WTC11 (cell line): ENCODE measurements at regions not wholly inside any gene's neighbourhood (a gene's known extent, or its start where the extent isn't known, plus 50 kb on each side); places are given as distances from the start of the nearest gene placed in this dataset.

Experiments
- ATAC-seq: fragments of 200-7000 bp; cut with Tn5 transposase; 2 replicates; pipeline ENCODE4 v1.10.0; 2021; ENCODE audit warnings: mild to moderate bottlenecking, moderate library complexity
- CTCF ChIA-PET: fragments of 300-600 bp; sonication (Branson Sonifier 250); formaldehyde crosslinking; loops from one replicate; lab custom pipeline; 2021; ENCODE audit warnings: antibody characterized with exemption; lab: Charles Lee
- POLR2A ChIA-PET: fragments of 350-600 bp; sonication (Branson Sonifier 250); formaldehyde crosslinking; loops from one replicate; lab custom pipeline; 2021; ENCODE audit warnings: antibody characterized with exemption; lab: Charles Lee
- DNase-seq: peaks from one replicate; pipeline ENCODE4 v3.0.0; 2021; ENCODE audit warnings: low spot score
- H3K27ac Mint-ChIP-seq: 2 replicates; pipeline ENCODE4 v1.8.0; 2021; ENCODE audit warnings: mixed read lengths
- H3K27me3 Mint-ChIP-seq: 2 replicates; pipeline ENCODE4 v1.8.0; 2021; ENCODE audit warnings: low read depth, mild to moderate bottlenecking, moderate library complexity, mixed read lengths
- H3K36me3 Mint-ChIP-seq: 2 replicates; pipeline ENCODE4 v1.8.0; 2021; ENCODE audit warnings: mixed read lengths
- H3K4me1 Mint-ChIP-seq: 2 replicates; pipeline ENCODE4 v1.8.0; 2022; ENCODE audit warnings: mixed read lengths
- H3K4me3 Mint-ChIP-seq: 2 replicates; pipeline ENCODE4 v1.8.0; 2021; ENCODE audit warnings: mild to moderate bottlenecking, moderate library complexity, mixed read lengths
- H3K9me3 Mint-ChIP-seq: 2 replicates; pipeline ENCODE4 v1.8.0; 2021; ENCODE audit warnings: mixed read lengths
- ATF1 ChIP-seq: sonication (generic); formaldehyde crosslinking; IDR thresholded peaks from 2 replicates; pipeline ENCODE4 v1.8.1; 2023; ENCODE audit warnings: mild to moderate bottlenecking, moderate library complexity, missing genetic modification reagents
- CBFB ChIP-seq: sonication (generic); formaldehyde crosslinking; IDR thresholded peaks from 2 replicates; pipeline ENCODE4 v1.8.1; 2022; ENCODE audit warnings: mild to moderate bottlenecking, low read depth, missing genetic modification reagents
- ELF4 ChIP-seq: sonication (generic); formaldehyde crosslinking; IDR thresholded peaks from 2 replicates; pipeline ENCODE4 v1.8.1; 2022; ENCODE audit warnings: low read depth, mild to moderate bottlenecking, moderate library complexity, missing genetic modification reagents
- FOXJ3 ChIP-seq: sonication (generic); formaldehyde crosslinking; IDR thresholded peaks from 2 replicates; pipeline ENCODE4 v1.9.0; 2021; ENCODE audit warnings: missing genetic modification reagents, mild to moderate bottlenecking, borderline replicate concordance
- FOXK1 ChIP-seq: sonication (generic); formaldehyde crosslinking; IDR thresholded peaks from 2 replicates; pipeline ENCODE4 v1.8.0; 2022; ENCODE audit warnings: mild to moderate bottlenecking, moderate library complexity, missing genetic modification reagents
- GRHL2 ChIP-seq: fragments of 250-450 bp; sonication (Bioruptor Pico); IDR thresholded peaks from 2 replicates; pipeline ENCODE4 v1.8.0; 2022; ENCODE audit warnings: mild to moderate bottlenecking, moderate library complexity; ENCODE audit not compliant: insufficient replicate concordance, severe bottlenecking
- PRRX2 ChIP-seq: fragments of 250-450 bp; sonication (Bioruptor Pico); IDR thresholded peaks from 2 replicates; pipeline ENCODE4 v1.8.0; 2021; ENCODE audit warnings: mild to moderate bottlenecking
- SMAD4 ChIP-seq: sonication (generic); formaldehyde crosslinking; IDR thresholded peaks from 2 replicates; pipeline ENCODE4 v1.8.0; 2022; ENCODE audit warnings: mild to moderate bottlenecking, missing genetic modification reagents
- SOX15 ChIP-seq: fragments of 250-450 bp; sonication (Bioruptor Pico); IDR thresholded peaks from 2 replicates; pipeline ENCODE4 v1.9.0; 2021; ENCODE audit warnings: mild to moderate bottlenecking
- ZBTB21 ChIP-seq: sonication (generic); formaldehyde crosslinking; IDR thresholded peaks from 2 replicates; pipeline ENCODE4 v1.8.1; 2023; ENCODE audit warnings: mild to moderate bottlenecking, missing genetic modification reagents, borderline replicate concordance
- ZNF138 ChIP-seq: sonication (generic); formaldehyde crosslinking; conservative IDR thresholded peaks from 2 replicates; pipeline ENCODE4 v1.8.1; 2022; ENCODE audit warnings: mild to moderate bottlenecking, moderate library complexity, missing genetic modification reagents
- ZNF263 ChIP-seq: sonication (generic); formaldehyde crosslinking; IDR thresholded peaks from 2 replicates; pipeline ENCODE4 v1.8.1; 2022; ENCODE audit warnings: low read depth, mild to moderate bottlenecking, moderate library complexity, missing genetic modification reagents
- ZNF317 ChIP-seq: sonication (generic); formaldehyde crosslinking; IDR thresholded peaks from 2 replicates; pipeline ENCODE4 v1.8.1; 2023; ENCODE audit warnings: low read depth, mild to moderate bottlenecking, moderate library complexity, missing genetic modification reagents, borderline replicate concordance
- TF ChIP-seq, protein P1 (sequence below): sonication (generic); formaldehyde crosslinking; IDR thresholded peaks from 2 replicates; pipeline ENCODE4 v1.8.1; 2022; ENCODE audit warnings: low read depth, missing genetic modification reagents, borderline replicate concordance
- TF ChIP-seq, protein P2 (sequence below): sonication (generic); formaldehyde crosslinking; IDR thresholded peaks from 2 replicates; pipeline ENCODE4 v1.8.1; 2023; ENCODE audit warnings: mild to moderate bottlenecking, missing genetic modification reagents
- TF ChIP-seq, protein P3 (sequence below): sonication (generic); formaldehyde crosslinking; IDR thresholded peaks from 2 replicates; pipeline ENCODE4 v1.8.1; 2023; ENCODE audit warnings: mild to moderate bottlenecking, missing genetic modification reagents
- TF ChIP-seq, protein P4 (sequence below): sonication (generic); formaldehyde crosslinking; conservative IDR thresholded peaks from 2 replicates; pipeline ENCODE4 v1.8.1; 2022; ENCODE audit warnings: mild to moderate bottlenecking, missing genetic modification reagents
- TF ChIP-seq, protein P5 (sequence below): sonication (generic); formaldehyde crosslinking; IDR thresholded peaks from 2 replicates; pipeline ENCODE4 v1.8.1; 2023; ENCODE audit warnings: mild to moderate bottlenecking, missing genetic modification reagents, borderline replicate concordance
- TF ChIP-seq, protein P6 (sequence below): sonication (generic); formaldehyde crosslinking; IDR thresholded peaks from 2 replicates; pipeline ENCODE4 v1.8.1; 2022; ENCODE audit warnings: mild to moderate bottlenecking, moderate library complexity, missing genetic modification reagents
- TF ChIP-seq, protein P7 (sequence below): fragments of 250-450 bp; sonication (Bioruptor Pico); IDR thresholded peaks from 2 replicates; pipeline ENCODE4 v1.9.0; 2021; ENCODE audit warnings: mild to moderate bottlenecking, borderline replicate concordance

DNA sequence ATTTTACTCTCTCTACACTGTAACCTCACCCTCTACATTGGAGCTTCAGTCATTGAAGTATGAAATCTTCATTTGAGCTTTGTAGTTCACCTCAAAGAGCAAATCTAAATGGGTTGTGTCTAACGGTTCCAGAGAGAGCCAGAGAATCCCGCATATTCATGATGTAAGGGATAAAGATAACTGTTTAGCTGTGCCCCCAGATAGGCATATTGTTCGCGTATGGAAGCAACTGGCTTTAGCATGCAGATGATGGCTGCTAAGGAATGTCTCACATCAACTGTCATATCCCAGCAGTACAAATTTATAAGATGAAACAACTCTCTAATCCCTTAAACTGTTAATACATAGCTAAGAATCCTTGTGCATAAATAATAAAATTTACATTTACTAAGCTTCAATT is 412.7 kb upstream of the ROBO2 start:
- Mint-ChIP-seq H3K36me3 (no peaks in the 10 kb centered on the region), H3K9me3 (peaks cover 8% of the 10 kb centered on the region), H3K4me1 (peaks cover 7% of the 10 kb centered on the region)
- TF ChIP-seq FOXK1 (CRISPR knock-in tag), result no peak
- no peak for TF ChIP-seq GRHL2 (CRISPR knock-in tag)
- TF ChIP-seq SMAD4 (CRISPR knock-in tag), result no peak
- TF ChIP-seq, protein P1, sequence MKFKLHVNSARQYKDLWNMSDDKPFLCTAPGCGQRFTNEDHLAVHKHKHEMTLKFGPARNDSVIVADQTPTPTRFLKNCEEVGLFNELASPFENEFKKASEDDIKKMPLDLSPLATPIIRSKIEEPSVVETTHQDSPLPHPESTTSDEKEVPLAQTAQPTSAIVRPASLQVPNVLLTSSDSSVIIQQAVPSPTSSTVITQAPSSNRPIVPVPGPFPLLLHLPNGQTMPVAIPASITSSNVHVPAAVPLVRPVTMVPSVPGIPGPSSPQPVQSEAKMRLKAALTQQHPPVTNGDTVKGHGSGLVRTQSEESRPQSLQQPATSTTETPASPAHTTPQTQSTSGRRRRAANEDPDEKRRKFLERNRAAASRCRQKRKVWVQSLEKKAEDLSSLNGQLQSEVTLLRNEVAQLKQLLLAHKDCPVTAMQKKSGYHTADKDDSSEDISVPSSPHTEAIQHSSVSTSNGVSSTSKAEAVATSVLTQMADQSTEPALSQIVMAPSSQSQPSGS (CRISPR knock-in tag), result no peak
- TF ChIP-seq, protein P2, sequence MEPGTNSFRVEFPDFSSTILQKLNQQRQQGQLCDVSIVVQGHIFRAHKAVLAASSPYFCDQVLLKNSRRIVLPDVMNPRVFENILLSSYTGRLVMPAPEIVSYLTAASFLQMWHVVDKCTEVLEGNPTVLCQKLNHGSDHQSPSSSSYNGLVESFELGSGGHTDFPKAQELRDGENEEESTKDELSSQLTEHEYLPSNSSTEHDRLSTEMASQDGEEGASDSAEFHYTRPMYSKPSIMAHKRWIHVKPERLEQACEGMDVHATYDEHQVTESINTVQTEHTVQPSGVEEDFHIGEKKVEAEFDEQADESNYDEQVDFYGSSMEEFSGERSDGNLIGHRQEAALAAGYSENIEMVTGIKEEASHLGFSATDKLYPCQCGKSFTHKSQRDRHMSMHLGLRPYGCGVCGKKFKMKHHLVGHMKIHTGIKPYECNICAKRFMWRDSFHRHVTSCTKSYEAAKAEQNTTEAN, result no peak
- no peak for TF ChIP-seq PRRX2
- TF ChIP-seq ZNF263 (CRISPR knock-in tag), result no peak
- TF ChIP-seq, protein P3, sequence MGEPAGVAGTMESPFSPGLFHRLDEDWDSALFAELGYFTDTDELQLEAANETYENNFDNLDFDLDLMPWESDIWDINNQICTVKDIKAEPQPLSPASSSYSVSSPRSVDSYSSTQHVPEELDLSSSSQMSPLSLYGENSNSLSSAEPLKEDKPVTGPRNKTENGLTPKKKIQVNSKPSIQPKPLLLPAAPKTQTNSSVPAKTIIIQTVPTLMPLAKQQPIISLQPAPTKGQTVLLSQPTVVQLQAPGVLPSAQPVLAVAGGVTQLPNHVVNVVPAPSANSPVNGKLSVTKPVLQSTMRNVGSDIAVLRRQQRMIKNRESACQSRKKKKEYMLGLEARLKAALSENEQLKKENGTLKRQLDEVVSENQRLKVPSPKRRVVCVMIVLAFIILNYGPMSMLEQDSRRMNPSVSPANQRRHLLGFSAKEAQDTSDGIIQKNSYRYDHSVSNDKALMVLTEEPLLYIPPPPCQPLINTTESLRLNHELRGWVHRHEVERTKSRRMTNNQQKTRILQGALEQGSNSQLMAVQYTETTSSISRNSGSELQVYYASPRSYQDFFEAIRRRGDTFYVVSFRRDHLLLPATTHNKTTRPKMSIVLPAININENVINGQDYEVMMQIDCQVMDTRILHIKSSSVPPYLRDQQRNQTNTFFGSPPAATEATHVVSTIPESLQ (CRISPR knock-in tag), result no peak
- TF ChIP-seq, protein P4, sequence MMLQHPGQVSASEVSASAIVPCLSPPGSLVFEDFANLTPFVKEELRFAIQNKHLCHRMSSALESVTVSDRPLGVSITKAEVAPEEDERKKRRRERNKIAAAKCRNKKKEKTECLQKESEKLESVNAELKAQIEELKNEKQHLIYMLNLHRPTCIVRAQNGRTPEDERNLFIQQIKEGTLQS, result no peak
- TF ChIP-seq ZNF138 (CRISPR knock-in tag), result no peak
- TF ChIP-seq SOX15 (CRISPR knock-in tag), result no peak
- TF ChIP-seq, protein P5, sequence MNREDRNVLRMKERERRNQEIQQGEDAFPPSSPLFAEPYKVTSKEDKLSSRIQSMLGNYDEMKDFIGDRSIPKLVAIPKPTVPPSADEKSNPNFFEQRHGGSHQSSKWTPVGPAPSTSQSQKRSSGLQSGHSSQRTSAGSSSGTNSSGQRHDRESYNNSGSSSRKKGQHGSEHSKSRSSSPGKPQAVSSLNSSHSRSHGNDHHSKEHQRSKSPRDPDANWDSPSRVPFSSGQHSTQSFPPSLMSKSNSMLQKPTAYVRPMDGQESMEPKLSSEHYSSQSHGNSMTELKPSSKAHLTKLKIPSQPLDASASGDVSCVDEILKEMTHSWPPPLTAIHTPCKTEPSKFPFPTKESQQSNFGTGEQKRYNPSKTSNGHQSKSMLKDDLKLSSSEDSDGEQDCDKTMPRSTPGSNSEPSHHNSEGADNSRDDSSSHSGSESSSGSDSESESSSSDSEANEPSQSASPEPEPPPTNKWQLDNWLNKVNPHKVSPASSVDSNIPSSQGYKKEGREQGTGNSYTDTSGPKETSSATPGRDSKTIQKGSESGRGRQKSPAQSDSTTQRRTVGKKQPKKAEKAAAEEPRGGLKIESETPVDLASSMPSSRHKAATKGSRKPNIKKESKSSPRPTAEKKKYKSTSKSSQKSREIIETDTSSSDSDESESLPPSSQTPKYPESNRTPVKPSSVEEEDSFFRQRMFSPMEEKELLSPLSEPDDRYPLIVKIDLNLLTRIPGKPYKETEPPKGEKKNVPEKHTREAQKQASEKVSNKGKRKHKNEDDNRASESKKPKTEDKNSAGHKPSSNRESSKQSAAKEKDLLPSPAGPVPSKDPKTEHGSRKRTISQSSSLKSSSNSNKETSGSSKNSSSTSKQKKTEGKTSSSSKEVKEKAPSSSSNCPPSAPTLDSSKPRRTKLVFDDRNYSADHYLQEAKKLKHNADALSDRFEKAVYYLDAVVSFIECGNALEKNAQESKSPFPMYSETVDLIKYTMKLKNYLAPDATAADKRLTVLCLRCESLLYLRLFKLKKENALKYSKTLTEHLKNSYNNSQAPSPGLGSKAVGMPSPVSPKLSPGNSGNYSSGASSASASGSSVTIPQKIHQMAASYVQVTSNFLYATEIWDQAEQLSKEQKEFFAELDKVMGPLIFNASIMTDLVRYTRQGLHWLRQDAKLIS, result no peak
- no peak for TF ChIP-seq ELF4 (CRISPR knock-in tag)
- TF ChIP-seq CBFB (CRISPR knock-in tag), result no peak
- TF ChIP-seq, protein P6, sequence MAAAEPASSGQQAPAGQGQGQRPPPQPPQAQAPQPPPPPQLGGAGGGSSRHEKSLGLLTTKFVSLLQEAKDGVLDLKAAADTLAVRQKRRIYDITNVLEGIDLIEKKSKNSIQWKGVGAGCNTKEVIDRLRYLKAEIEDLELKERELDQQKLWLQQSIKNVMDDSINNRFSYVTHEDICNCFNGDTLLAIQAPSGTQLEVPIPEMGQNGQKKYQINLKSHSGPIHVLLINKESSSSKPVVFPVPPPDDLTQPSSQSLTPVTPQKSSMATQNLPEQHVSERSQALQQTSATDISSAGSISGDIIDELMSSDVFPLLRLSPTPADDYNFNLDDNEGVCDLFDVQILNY (CRISPR knock-in tag), result no peak
- no peak for TF ChIP-seq ZBTB21 (CRISPR knock-in tag)
- TF ChIP-seq, protein P7, sequence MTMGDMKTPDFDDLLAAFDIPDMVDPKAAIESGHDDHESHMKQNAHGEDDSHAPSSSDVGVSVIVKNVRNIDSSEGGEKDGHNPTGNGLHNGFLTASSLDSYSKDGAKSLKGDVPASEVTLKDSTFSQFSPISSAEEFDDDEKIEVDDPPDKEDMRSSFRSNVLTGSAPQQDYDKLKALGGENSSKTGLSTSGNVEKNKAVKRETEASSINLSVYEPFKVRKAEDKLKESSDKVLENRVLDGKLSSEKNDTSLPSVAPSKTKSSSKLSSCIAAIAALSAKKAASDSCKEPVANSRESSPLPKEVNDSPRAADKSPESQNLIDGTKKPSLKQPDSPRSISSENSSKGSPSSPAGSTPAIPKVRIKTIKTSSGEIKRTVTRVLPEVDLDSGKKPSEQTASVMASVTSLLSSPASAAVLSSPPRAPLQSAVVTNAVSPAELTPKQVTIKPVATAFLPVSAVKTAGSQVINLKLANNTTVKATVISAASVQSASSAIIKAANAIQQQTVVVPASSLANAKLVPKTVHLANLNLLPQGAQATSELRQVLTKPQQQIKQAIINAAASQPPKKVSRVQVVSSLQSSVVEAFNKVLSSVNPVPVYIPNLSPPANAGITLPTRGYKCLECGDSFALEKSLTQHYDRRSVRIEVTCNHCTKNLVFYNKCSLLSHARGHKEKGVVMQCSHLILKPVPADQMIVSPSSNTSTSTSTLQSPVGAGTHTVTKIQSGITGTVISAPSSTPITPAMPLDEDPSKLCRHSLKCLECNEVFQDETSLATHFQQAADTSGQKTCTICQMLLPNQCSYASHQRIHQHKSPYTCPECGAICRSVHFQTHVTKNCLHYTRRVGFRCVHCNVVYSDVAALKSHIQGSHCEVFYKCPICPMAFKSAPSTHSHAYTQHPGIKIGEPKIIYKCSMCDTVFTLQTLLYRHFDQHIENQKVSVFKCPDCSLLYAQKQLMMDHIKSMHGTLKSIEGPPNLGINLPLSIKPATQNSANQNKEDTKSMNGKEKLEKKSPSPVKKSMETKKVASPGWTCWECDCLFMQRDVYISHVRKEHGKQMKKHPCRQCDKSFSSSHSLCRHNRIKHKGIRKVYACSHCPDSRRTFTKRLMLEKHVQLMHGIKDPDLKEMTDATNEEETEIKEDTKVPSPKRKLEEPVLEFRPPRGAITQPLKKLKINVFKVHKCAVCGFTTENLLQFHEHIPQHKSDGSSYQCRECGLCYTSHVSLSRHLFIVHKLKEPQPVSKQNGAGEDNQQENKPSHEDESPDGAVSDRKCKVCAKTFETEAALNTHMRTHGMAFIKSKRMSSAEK (CRISPR knock-in tag), result no peak
- TF ChIP-seq FOXJ3, result no peak
- TF ChIP-seq ZNF317, result no peak
- TF ChIP-seq ATF1, result no peak
- TF ChIP-seq, all 79 proteins: peak for 0
- DNase-seq (no peak), ATAC-seq (no peak)
- no peak overlapping the region for H3K27ac Mint-ChIP-seq
- H3K4me3 Mint-ChIP-seq, result no peak overlapping the region
- CTCF ChIA-PET, result interaction anchor here (0.7 to 1.0 kb wide), 2 partner anchors 20 to 42 kb away, joined by 3 read pairs; no protein-coding TSS in a partner anchor
- POLR2A ChIA-PET, result no interaction called here
- no peaks in the 10 kb centered on the region for H3K27me3 Mint-ChIP-seq
